HuH-7 (cell line): ENCODE measurements at regions not wholly inside any gene's neighbourhood (a gene's known extent, or its start where the extent isn't known, plus 50 kb on each side); places are given as distances from the start of the nearest gene placed in this dataset.
"Not testable (repeated sequence)": the region's sequence is repeated elsewhere in the genome, so short reads cannot be mapped to it uniquely, and the experiment has no call there.

Source experiments
- DNase-seq: peaks from one replicate; pipeline ENCODE4 v3.0.0; 2011; ENCODE audit warnings: low spot score

DNA sequence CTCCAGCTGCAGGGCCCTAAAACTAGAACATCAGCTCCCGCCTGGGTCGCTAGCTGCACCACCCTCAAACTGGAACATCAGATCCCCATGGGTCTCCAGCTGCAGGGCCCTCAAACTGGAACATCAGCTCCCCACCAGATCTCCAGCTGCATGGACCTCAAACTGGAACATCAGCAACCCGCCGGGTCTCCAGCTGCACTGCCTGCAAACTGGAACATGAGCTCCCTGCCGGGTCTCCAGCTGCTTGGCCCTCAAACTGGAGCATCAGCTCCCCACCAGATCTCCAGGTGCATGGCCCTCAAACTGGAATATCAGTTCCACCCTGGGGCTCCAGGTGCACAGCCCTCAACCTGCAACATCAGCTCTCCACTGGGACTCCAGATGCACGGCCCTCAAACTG, 82.7 kb downstream of the TFRC start:
- not testable (repeated sequence) for DNase-seq

DNA sequence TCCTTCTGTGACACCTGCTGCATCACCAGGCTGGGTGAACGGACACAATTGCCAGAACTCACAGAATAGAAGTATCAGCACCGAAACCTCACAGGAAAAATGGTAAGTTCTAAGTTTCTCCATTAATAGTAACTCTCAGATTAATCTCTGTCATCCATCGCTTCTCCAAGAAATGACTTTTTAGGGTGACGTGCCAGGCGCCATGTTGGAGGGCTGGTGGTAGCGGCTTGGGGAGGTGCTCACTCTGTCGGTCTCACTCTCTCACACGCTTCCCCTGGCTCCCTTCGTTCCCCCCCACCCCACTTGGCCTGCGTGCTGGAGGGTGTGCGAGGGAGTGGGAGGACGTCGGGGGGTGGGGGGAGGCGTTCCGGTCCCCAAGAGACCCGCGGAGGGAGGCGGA, 85.6 kb downstream of the TFRC start:
- not testable (repeated sequence) for DNase-seq

DNA sequence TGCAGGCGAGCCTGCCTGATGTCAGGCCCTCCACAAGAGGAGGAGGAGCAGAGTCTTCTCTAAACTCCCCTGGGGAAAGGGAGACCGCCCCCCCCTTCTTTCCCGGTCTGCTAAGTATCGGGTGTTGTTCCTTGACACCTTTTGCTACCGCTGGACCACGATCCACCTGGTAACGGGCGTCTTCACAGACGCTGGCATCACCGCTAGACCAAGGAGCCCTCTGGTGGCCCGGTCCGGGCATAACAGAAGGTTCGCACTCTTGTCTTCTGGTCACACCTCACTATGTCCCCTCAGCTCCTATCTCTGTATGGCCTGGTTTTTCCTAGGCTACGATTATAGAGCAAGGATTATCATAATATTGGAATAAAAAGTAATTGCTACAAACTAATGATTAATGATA, 86.0 kb upstream of the TNK2 start:
- DNase-seq = not testable (repeated sequence)

DNA sequence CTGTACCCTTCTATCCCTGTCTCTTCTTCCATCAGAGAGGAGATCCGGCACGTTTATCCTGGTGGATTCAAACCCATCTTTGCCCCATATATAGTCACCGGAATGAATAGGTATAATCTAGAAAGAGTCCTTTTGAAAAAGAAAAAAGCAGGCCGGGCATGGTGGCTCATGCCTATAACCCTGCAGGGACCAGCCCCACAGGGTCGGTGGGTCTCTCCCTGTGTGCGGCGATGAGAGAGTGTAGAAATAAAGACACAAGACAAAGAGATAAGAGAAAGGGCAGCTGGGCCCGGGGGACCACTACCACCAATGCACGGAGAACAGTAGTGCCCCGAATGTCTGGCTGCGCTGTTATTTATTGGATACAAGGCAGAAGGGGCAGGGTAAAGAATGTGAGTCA, 85.3 kb upstream of the TNK2 start:
- DNase-seq = not testable (repeated sequence)

DNA sequence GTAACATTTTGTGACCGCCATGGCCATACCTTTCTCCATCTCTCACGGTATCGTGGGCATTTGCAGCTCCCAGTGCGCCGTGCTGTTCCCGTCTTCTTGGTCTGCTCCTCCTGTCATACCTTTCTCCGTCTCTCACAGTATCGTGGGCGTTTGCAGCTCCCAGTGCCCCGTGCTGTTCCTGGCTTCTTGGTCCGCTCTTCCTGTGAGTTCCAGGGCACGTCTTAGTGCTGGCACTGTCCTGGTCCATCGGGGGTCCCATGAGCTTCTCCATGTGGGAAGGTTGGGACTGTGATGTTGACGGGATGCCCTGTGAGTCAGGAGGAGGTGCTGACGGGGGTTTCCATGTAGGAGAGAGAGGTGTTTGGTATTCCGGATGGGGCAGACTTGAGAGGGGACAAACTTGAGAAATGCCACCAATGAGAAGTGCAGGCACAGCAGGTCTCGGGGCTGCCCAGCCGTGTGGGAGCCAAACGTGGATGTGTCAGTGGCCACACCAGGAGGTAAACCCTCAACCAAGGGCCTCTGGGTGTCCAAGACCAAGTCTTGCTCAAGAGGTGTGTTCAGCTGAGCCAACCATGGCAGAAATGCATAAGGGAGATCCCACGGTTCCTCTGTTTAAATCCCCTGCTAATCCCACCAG, 84.7 kb upstream of the TNK2 start:
- DNase-seq = not testable (repeated sequence)

DNA sequence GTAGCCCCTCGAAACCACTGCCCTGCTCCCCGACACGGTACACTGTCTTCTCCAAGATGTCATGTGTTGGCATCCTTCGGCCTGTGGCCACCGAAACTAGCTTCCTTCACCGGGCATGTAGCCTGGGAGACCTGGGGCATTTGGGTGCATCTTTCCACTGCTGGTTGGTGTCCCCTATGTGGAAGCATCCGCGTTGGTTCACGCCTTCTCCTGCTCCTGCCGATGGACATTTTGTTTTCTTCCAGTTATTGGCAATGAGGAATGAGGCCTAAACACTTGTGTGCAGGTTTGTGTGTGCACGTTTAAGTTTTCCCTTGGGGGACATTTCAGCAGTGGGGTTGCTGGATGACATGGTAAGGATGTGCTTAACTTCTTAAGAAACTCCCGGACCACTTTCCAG, 83.6 kb upstream of the TNK2 start:
- DNase-seq = not testable (repeated sequence)

DNA sequence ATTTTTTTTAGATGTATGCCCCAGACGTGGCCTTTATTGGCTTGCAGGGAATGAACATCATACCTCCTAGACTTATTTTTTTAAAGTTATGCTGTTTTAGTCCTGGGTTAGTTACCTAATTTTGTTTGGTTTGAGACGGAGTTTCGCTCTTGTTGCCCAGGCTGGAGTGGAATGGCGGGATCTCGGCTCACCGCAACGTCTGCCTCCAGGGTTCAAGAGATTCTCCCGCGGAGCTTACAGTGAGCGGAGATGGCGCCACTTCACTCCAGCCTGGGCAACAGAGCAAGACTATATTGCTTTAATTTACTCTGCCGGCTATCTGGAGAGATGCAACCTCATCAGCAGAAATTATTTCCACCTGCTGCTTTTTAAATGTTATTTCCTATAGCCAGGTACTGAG, 82.9 kb upstream of the TNK2 start:
- not testable (repeated sequence) for DNase-seq

DNA sequence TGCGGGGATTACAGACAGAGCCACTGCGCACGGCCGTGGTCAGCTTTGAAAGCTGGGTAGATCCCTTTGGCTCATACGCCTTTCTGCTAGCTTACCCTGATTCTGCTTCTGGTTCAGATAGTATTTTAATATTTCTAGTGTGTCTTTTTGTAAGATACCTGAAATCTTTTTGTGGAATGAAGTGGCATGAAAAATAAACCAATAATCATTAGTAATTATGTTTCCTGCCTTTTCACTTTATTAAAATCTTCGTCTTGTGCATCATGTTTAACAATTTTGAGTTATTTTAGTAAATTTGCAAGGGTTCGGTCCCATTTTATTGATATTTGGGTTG, 82.5 kb upstream of the TNK2 start:
- DNase-seq = not testable (repeated sequence)

DNA sequence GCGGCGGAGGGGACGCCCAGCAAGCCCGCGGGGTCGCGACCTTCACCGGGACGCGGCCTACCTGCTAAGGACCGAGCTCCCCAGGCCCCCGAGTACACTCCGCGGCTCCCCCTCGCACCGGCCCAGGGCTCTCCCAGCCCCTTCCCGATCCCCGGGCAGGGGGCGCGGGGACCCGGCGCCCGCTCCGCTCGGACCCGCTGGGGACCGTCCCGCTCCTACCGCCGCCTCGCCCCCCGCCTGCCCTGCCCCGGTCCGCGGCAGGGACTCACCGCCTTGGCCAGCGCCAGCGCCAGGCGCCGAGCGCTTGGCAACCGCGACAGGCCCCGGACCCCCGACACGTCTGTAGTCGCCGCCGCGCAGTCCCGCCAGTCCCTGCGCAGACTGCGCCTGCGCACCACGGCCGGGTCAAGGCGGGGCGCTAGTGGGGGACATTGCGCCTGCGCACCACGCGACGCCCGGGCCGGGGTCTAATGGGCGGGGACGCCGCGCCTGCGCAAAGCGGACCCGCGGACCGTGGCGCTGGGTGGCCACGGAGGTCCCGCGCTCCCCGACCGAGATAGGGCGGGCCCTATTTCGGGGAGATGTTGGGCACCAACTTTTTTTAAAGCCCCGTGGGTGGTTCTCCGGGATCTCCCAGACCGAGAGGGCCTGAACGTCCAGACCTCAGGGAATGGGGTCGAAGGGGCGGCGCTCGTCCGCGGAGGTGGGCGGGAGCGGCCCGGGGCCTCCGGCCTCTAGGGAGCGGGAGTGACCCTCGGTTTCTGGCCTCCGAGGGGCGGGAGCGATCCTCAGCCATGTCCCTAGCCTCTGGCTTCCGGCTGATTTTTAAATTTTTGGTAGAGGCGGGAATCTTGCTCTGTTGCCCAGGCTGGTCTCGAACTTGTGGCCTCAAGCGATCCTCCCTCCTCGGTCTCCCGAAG, 81.8 kb upstream of the TNK2 start:
- peak; percentile 20 for DNase-seq

DNA sequence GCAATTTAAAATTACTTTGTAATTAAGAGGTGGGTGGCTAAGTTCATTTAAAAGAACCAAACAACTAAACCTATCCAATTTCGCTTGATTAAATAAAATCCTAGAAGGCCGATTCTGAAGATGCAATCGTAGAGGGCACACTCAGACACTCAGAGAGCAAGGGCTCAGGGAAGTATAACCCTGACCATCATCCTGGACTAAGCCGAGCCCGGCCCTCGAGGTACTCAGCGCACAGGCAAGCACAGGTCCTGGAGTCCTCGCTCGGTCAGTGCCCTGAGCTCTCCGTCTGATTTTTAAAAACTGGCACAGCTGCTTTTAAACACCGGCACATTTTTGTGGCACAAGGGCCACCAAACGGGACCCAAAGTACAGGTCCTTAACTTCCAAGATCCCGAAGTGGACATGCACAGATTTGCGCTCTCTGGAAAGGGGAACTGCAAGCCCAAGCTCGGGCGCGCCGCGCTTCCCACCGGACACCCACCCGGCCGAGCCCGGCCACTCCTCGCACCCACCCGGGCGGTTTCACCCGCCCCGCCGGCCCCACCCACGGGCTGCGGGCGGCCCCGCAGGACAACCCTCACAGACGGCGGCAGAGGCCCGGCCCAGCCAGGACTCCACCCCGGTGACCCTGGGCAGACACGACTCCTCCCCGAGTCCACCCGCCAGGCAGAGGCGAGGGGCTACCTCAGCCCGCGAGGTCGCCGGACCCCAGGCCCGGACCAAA, 81.0 kb upstream of the TNK2 start:
- DNase-seq = not testable (repeated sequence)

DNA sequence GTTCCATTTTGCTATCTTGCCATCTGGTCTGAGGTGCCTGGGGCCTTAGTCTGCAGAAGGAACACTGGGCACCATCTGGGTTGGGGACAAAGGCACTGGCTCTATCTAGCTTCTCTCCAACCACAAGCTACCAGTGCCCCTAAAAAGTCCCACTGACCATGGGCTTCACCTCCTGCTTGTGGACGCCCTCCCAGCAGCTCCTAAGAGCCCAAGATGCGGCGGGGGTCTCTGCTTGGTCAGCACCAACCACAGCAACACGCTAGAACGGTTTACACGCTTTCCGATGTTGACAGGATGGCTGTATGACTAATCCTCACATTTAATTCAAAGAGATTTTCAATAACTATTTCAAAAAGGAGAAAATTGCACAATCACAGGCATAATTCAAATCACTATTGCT, 80.4 kb upstream of the TNK2 start:
- not testable (repeated sequence) for DNase-seq

DNA sequence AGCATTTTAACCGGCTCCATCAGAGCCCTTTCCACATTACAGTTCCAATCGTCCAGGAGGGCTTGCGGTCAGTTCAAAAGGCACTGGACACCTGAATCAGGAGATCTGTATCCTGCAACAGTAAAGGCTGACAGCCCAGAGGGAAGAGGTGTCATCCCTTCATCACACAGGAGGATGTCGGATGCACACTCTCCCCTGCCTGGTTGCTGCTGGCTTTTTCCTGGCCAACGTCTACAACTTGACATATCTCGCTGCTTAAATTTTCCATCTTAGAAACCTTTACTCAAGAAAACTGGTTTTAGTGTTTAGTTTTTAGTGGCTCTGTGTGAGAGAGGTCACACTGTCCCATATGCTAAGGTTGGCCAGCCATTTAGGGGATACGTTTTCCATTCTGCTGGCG, 78.7 kb upstream of the TNK2 start:
- DNase-seq = not testable (repeated sequence)

DNA sequence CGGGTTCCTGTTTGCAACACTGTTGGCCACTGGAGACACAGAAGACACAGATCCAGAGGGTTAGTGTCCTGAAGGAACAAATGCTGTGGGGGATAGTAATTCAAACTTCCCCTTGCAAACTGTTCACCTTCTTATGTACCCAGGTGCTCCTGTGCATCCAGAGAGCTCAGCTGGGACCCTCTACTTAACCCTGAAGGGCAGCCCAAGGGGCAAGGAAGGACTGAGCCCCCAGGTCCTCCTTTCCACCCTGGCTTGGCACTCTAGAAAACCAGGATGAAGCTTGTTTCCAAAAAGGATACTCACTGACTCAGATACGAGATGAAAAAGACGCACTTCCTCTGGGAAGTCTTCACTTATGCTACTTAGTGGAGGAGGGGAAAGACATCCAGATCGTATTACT, 78.2 kb upstream of the TNK2 start:
- not testable (repeated sequence) for DNase-seq

DNA sequence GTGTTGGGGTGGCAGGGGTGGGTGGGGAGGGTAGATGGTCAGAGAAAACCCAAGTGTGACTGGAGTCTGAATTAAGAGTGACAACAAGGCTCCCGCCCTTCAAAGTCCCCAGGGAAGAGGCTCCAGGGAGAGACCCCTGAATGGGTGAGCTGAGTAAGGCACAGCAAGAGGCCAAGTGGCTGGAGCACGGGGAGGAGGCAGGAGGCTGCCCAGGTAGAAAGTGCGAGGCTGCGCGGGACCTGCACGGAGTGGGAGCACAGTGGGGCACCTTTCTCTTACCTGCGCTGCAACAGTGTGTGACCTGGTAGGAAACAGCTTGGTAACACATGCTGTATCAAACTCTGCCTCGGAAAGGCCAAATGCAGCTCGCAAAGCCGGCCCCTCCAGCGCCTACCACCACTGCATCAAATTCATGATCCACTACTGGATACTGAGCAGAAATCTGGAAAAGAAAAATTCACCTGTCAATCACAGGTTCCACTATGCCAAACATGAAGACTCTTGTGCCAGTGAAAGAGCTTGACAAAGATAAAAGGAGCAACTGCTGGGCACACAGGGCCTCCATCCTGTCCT, 77.1 kb upstream of the TNK2 start:
- not testable (repeated sequence) for DNase-seq

DNA sequence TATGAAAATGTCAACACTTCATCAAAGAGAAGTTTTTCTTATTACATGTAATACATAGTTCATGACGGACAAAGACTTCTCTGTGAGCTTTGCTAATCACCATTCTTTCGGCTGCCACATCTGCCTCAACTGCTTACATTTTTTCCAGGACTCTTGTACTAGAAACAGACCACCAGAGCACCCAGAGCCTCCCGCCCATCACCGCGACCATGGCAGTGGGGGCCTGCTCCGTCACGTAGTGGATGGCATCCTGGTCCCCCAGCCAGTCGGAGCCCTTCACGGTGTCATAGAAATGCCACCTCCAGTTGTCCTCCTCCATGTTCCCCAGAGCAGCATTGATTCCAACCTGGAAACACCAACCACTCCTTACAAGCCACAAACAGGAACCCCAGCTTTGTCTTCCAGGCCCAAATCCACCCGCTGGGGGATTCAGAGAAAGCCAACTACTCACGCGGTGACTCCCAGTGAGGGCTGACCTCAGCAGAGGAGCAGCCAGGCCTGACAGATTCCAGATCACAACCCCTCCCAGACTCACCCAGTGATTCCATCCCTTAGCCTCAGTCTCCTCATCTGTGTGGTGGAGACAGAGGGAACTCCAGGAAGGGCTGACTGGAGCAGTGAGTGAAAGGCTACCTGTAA, 76.2 kb upstream of the TNK2 start:
- not testable (repeated sequence) for DNase-seq

DNA sequence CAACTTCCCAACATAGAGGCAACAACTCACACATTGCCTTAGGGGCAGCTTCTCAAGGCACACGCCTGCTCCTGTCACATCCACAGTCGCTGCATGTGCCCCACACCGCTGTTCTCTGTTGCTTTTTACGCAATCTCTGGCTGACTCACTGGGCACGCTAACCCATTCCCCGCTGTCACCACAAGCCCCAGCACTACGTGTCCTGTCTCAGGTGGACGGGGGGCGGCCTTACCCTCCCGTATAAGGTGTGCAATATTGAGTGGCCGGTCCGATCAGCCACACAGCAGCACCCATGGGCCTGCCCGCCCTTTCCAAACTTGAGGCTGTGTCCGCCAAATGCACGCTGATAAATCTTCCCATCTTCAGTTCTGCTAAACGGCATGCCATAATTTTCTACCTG, 75.5 kb upstream of the TNK2 start:
- not testable (repeated sequence) for DNase-seq

DNA sequence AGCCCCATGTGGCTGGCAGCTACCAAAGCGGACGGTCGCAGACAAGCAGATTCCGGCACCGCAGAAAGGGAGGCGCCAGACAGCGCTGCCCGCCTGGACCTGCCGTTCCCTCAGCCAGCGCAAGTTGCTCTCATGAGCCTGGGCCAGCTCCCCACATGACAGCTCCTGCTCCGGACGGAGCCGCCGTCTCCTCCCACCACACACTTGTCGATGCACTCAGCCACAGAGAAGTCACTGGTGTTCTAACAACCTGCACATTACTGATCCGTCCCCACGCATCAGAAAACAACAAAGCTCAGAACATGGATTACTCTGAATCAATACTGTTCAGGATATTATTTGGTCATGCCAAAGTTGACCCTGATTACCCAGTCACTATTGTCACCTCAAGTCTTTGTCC, 74.4 kb upstream of the TNK2 start:
- not testable (repeated sequence) for DNase-seq

DNA sequence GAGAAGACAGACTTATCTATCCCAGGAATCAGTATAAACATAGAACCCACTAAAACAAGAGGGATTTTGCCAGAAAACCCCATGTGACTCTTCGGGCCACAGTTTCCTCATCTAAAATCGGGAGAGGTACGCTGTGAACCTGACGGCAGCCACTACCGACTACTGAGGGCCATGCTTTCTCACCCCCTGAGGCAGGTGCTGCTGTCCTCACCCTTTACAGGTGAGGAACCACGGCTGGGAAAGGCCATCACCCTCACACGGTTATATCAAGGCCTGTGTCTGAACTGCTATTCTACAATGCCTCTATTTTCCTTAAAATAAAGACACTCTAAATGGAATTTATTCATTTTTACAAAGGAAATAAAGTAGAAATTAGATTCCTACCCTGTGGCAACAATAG, 73.4 kb upstream of the TNK2 start:
- DNase-seq = not testable (repeated sequence)

DNA sequence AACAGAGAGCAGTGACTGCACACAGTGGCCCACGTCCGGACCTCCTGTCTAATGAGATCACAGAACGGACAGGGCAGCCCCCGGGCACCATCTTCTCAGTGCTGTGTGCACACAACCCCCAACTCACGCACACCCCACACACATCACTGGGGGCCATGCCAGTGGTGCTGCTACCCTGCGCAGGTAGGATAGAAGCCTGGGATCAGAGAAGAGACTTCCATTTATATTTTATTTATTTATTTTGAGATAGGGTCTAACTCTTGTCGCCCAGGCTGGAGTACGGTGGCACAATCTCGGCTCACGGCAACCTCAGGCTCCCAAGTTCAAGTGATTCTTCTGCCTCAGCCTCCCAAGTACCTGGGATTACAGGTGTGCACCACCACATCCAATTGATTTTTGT, 71.5 kb upstream of the TNK2 start:
- DNase-seq = not testable (repeated sequence)

DNA sequence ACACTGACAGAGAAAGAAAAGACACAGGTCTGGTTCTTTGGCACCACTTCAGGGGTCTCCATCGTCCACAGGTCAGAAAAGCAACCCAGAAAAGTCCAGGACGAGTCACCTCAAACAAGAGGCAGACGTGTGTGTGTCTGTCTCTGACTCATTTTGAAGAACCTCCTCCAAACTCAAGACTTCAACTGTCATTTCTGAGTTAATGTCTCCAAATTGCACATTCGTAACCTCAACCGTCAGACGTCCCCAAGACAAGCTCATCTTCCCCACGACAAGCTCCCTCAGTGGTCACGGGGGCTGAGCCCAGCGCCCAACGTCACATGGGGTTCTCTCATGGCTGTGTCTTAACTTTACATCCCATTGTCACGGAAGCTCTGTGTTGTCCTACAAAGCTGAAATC, 70.2 kb upstream of the TNK2 start:
- not testable (repeated sequence) for DNase-seq

DNA sequence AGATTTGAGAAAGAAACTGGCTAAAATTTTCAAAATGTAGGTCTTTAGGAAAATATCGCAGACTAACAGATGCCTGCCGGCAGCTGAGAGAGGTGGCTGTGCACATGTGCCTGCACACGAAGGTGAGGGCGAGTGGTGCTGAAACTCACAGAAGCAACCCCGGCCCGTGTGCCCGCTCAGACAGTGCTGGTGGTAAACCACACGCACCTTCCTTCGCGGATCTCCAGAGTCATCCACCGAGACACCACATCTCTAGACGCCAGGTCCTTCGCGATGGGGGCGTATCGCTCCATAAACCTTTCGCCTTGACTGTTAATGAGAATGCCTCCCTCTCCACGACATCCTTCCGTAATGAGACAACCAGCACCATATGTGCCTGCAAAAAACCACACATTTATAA, 68.5 kb upstream of the TNK2 start:
- not testable (repeated sequence) for DNase-seq

DNA sequence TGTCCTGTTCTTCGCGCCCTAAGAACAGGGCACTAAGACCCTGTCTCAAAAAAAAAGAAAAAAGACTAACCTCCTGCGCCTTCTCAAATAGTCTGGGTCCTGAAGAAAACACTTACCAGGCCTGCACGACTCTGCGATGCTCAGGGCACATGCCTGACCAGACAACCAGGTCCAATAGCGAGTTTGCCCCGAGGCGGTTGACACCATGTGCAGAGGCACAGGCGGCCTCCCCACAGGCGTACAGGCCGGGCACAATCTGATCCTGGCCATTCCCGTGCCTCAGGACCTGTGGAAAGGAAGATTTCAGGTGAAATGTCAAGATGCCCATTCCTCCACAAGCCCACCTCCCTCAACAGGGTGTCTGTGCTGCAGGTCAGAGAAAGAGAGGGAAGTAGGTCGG, 65.9 kb upstream of the TNK2 start:
- DNase-seq = not testable (repeated sequence)
